ENCODE measurements at regions not wholly inside any gene's neighbourhood (a gene's known extent, or its start where the extent isn't known, plus 50 kb on each side); places are given as distances from the start of the nearest gene placed in this dataset.

DNA sequence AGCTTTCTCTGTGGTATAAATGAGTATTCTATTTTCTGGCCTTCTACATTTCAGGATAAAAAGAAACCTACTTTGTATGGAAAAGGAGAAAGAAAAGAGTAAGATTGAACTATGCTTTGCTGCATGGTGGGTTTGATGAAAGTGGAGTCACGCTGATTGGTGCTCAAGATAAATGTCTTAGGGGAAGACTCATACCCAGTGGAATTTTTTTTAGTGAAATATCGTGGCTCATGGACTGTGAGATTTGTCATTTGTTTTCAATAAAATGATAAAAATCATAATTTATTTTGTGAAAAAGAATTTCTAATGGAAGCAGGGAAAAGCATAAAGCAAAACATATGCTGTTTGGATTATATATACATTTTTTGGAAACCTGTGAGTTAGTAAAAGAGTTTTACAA, 292.5 kb downstream of the ZPLD1 start:
- Histone ChIP-seq H3K18ac (ENCODE audit: extremely low read depth, low read length) (no peak overlapping the region), H3K9me3 (ENCODE audit: insufficient read depth in 2 of 2, low read depth in 1 of 2, low read length in 1 of 2) (no peaks in the 10 kb centered on the region), H2BK20ac (ENCODE audit: low read length) (no peak overlapping the region), H3K14ac (ENCODE audit: insufficient read length) (no peak overlapping the region), H3K56ac (replicated peaks; ENCODE audit: insufficient read length, low read depth, low read length) (no peak overlapping the region), H3K4me2 (ENCODE audit: insufficient read depth in 1 of 2, low read depth in 2 of 2, low read length in 2 of 2) (no peak overlapping the region), H3K79me1 (ENCODE audit: low read depth, low read length) (no peaks in the 10 kb centered on the region), H2BK5ac (ENCODE audit: low read depth, low read length) (no peak overlapping the region), H2BK12ac (ENCODE audit: low read depth, low read length) (no peak overlapping the region), H2BK120ac (replicated peaks; ENCODE audit: low read depth, low read length) (no peak overlapping the region), H3K27me3 (replicated peaks in 1 of 4; ENCODE audit: control insufficient read depth in 3 of 4, extremely low read depth in 1 of 4, insufficient read depth in 3 of 4, low read length in 3 of 4) (no peaks in the 10 kb centered on the region), H4K91ac (replicated peaks; ENCODE audit: insufficient read length, low read length) (no peak overlapping the region), H2AK5ac (ENCODE audit: low read depth, low read length) (no peak overlapping the region), H3K23me2 (ENCODE audit: low read depth, low read length) (no peaks in the 10 kb centered on the region), H3K4me1 (replicated peaks in 1 of 4; ENCODE audit: control insufficient read depth in 3 of 4, insufficient read depth in 4 of 4, low read length in 3 of 4) (no peaks in the 10 kb centered on the region), H3K23ac (ENCODE audit: insufficient read length) (no peak overlapping the region), H3K27ac (ENCODE audit: low read depth, low read length) (no peak overlapping the region), H3K9ac (replicated peaks in 1 of 4; ENCODE audit: extremely low read depth in 1 of 4, low read depth in 3 of 4, low read length in 3 of 4) (no peak overlapping the region), H2AFZ (ENCODE audit: low read length) (no peak overlapping the region), H4K20me1 (replicated peaks in 1 of 2; ENCODE audit: control insufficient read depth in 1 of 2, insufficient read depth in 2 of 2, low read length in 2 of 2) (no peaks in the 10 kb centered on the region), H2BK15ac (ENCODE audit: low read length) (no peak overlapping the region), H3K36me3 (ENCODE audit: control insufficient read depth in 2 of 4, insufficient read depth in 4 of 4, low read length in 3 of 4) (no peaks in the 10 kb centered on the region), H4K5ac (ENCODE audit: insufficient read length, low read depth, low read length) (no peak overlapping the region), H3K4ac (replicated peaks; ENCODE audit: insufficient read length, low read depth, low read length) (no peak overlapping the region), H4K8ac (ENCODE audit: extremely low read depth, insufficient read depth, low read length) (no peak overlapping the region), H3K79me2 (ENCODE audit: control insufficient read depth in 1 of 2, insufficient read depth in 2 of 2, low read length in 2 of 2) (no peaks in the 10 kb centered on the region), H3K4me3 (ENCODE audit: extremely low read depth in 1 of 4, insufficient read depth in 2 of 4, low read depth in 3 of 4, low read length in 4 of 4) (no peak overlapping the region)
- FAIRE-seq, result no peak
- WGBS, 2 experiments (ENCODE audit: extremely low coverage in 1 of 2, insufficient coverage in 1 of 2, insufficient read length in 1 of 2, insufficient replicate concordance in 2 of 2, low coverage in 1 of 2, low lambda C conversion rate in 2 of 2, missing lambda C conversion rate in 1 of 2), result 97% methylated on average over 2 of the region's 2 CpGs; no CpG with 5 or more reads in 1 of the 2 experiments
- DNase-seq (ENCODE audit: low read depth in 1 of 2, low spot score in 2 of 2), result no peak
- CTCF ChIA-PET (ENCODE audit: partially characterized antibody), result interaction anchor here (1.4 kb wide), 1 partner anchor 19 kb away, joined by 4 read pairs; no protein-coding TSS in a partner anchor
- POLR2A ChIA-PET (ENCODE audit: partially characterized antibody), result no interaction called here
- TF ChIP-seq EP300 (IDR thresholded peaks at IDR 0.05; ENCODE audit: borderline replicate concordance in 1 of 2, low read depth in 2 of 2, low read length in 2 of 2) (no peak), SP2 (IDR thresholded peaks at IDR 0.05; ENCODE audit: low read length) (no peak), USF2 (IDR thresholded peaks at IDR 0.05; ENCODE audit: low read length) (no peak), TAF7 (optimal IDR thresholded peaks at IDR 0.05; ENCODE audit: borderline replicate concordance, low read depth, low read length) (no peak), ASH2L (IDR thresholded peaks at IDR 0.05; ENCODE audit: low read length) (no peak), RNF2 (IDR thresholded peaks at IDR 0.05; ENCODE audit: borderline replicate concordance, low read depth, low read length, missing control alignments, poor library complexity, severe bottlenecking) (no peak), GTF2F1 (IDR thresholded peaks at IDR 0.05; ENCODE audit: borderline replicate concordance, low read depth, low read length) (no peak), E2F6 (IDR thresholded peaks at IDR 0.05) (no peak), CTBP2 (IDR thresholded peaks at IDR 0.05; ENCODE audit: borderline replicate concordance, insufficient read depth, insufficient read length, low read length) (no peak), SP1 (IDR thresholded peaks at IDR 0.05; ENCODE audit: low read depth, low read length) (no peak), CREB1 (IDR thresholded peaks at IDR 0.05) (no peak)
- TF ChIP-seq, protein P1, sequence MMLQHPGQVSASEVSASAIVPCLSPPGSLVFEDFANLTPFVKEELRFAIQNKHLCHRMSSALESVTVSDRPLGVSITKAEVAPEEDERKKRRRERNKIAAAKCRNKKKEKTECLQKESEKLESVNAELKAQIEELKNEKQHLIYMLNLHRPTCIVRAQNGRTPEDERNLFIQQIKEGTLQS (IDR thresholded peaks at IDR 0.05; ENCODE audit: insufficient read depth, low read depth, low read length), result no peak
